Skeletal muscle tissue (tissue), 4 donors: ENCODE measurements at regions not wholly inside any gene's neighbourhood (a gene's known extent, or its start where the extent isn't known, plus 50 kb on each side); places are given as distances from the start of the nearest gene placed in this dataset. TPM values are rescaled to one million over a fixed set of nuclear protein-coding genes. Genes with fewer than 3 reads are reported as not detected.
A peak's percentile ranks its signal among the peaks of the same experiment; 100 is the strongest.
"Not testable (repeated sequence)": the region's sequence is repeated elsewhere in the genome, so short reads cannot be mapped to it uniquely, and the experiment has no call there.

Source experiments
- H3K27ac ChIP-seq: one replicate; pipeline ENCODE4 v1.7.0; 2013; ENCODE audit warnings: mild to moderate bottlenecking, low read depth, low read length, inconsistent platforms
- H3K27me3 ChIP-seq, 3 donors: one replicate each; pipeline ENCODE4 v1.7.0; 2013; ENCODE audit warnings: low read length in 3 of 3; ENCODE audit not compliant: control insufficient read depth in 3 of 3, insufficient read depth in 3 of 3
- H3K36me3 ChIP-seq, 3 donors: one replicate each; pipeline ENCODE4 v1.7.0; 2013; ENCODE audit warnings: low read length in 3 of 3; ENCODE audit not compliant: control insufficient read depth in 3 of 3, insufficient read depth in 3 of 3
- H3K4me1 ChIP-seq, 3 donors: one replicate each; pipeline ENCODE4 v1.7.0; 2013; ENCODE audit warnings: low read length in 3 of 3, mild to moderate bottlenecking in 3 of 3; ENCODE audit not compliant: control insufficient read depth in 3 of 3, insufficient read depth in 3 of 3
- H3K4me3 ChIP-seq, 3 donors: one replicate each; pipeline ENCODE4 v1.7.0; 2013; ENCODE audit warnings: low read length in 3 of 3
- H3K9ac ChIP-seq, 3 donors: one replicate each; pipeline ENCODE4 v1.7.0; 2013; ENCODE audit warnings: low read length in 3 of 3, mild to moderate bottlenecking in 3 of 3, moderate library complexity in 2 of 3, low read depth in 1 of 3
- H3K9me3 ChIP-seq, 3 donors: one replicate each; pipeline ENCODE4 v1.7.0; 2013; ENCODE audit warnings: low read length in 3 of 3; ENCODE audit not compliant: control insufficient read depth in 3 of 3
- small RNA-seq: library from RNA; depleted of rRNA; stranded (forward); fragments of <200 nt; gene quantifications from one replicate; pipeline ENCODE3, GENCODE V24; 2014
- donor health status: Osteomylitis.

DNA sequence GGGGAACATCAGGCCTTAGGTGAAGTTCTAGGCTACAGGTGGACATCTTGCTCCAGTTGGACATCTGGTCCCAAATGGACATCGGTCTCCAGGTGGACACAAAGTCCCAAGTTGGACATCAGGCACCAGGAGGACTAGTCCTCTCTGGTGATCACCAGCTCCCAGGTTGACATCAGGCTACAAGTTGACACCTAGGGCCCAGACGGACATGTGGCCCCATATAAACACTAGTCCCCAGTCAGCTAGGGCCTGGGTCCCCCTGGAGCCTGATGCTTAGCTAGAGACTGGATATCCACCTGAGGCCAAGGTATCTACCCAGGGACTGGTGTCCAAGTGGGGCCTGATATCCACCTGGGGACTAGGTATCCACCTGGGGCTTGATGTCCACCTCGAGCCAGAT is 75.8 kb upstream of the ZNF337 start:
- not testable (repeated sequence) for H3K9ac ChIP-seq, H3K36me3 ChIP-seq, H3K4me3 ChIP-seq, H3K27ac ChIP-seq, H3K9me3 ChIP-seq, H3K27me3 ChIP-seq, H3K4me1 ChIP-seq

DNA sequence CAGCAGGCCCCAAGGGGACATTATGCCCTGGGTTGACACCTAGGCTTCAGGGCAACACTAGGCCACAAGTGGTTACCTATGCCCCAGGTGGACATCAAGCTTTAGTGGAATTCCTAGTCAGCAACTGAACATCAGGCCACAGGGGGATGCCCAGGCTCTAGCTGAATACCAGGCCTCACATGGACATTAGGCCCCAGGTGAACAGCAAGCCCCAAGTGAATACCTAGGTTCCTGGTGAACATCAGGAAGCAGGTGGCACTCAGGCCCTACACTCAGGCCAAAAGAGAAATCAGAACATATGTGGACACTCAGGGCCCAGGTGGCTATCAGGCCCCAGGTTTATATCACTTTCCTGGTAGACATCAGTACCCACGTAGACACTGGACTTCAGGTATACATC is 75.2 kb upstream of the ZNF337 start:
- not testable (repeated sequence) for H3K9me3 ChIP-seq, H3K4me1 ChIP-seq, H3K27ac ChIP-seq, H3K36me3 ChIP-seq, H3K4me3 ChIP-seq, H3K27me3 ChIP-seq, H3K9ac ChIP-seq

DNA sequence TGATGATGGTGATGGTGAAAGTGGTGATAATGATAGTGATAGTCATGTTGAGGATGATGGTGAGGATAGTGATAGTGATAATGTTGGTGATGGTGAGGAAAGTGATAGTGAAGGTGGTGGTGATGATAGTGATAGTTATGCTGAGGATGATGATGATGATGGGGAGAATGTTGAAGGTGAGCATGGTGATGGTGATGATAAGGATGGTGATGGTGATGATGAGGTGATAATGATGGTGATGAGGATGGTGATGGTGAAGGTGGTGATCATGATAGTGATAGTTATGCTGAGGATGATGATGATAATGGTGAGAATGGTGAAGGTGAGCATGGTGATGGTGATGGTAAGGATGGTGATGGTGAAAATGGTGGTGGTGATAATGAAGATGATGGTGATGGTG is 64.9 kb upstream of the ZNF337 start:
- no peaks in the 10 kb centered on the region for H3K27me3 ChIP-seq
- H3K9me3 ChIP-seq, result no peaks in the 10 kb centered on the region
- H3K4me1 ChIP-seq, result no peaks in the 10 kb centered on the region
- H3K36me3 ChIP-seq, result no peaks in the 10 kb centered on the region
- H3K4me3 ChIP-seq, result no peak overlapping the region
- H3K9ac ChIP-seq, result no peak overlapping the region
- no peak overlapping the region for H3K27ac ChIP-seq

DNA sequence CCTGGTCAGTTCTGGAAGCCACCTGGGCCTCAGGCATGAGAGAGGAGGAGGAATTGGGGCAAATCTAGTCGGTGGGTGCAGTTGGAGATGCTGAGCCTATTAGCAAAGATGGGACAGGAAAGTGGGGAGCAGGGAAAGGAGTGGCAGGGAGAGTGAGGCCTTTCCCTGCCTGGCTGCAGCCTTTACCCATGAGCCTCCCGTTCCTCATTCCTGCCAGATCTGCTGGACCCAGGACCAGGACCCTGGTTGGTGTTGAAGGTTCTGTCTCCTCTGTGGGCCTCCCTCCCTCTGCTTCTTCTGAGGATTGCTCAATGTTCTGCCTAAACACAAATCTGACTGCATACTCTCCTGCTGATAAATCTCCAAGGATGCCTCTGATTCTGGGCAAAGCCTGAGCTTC is 64.4 kb upstream of the ZNF337 start:
- not testable (repeated sequence) for H3K36me3 ChIP-seq, H3K9me3 ChIP-seq, H3K9ac ChIP-seq, H3K4me3 ChIP-seq, H3K4me1 ChIP-seq, H3K27ac ChIP-seq, H3K27me3 ChIP-seq

DNA sequence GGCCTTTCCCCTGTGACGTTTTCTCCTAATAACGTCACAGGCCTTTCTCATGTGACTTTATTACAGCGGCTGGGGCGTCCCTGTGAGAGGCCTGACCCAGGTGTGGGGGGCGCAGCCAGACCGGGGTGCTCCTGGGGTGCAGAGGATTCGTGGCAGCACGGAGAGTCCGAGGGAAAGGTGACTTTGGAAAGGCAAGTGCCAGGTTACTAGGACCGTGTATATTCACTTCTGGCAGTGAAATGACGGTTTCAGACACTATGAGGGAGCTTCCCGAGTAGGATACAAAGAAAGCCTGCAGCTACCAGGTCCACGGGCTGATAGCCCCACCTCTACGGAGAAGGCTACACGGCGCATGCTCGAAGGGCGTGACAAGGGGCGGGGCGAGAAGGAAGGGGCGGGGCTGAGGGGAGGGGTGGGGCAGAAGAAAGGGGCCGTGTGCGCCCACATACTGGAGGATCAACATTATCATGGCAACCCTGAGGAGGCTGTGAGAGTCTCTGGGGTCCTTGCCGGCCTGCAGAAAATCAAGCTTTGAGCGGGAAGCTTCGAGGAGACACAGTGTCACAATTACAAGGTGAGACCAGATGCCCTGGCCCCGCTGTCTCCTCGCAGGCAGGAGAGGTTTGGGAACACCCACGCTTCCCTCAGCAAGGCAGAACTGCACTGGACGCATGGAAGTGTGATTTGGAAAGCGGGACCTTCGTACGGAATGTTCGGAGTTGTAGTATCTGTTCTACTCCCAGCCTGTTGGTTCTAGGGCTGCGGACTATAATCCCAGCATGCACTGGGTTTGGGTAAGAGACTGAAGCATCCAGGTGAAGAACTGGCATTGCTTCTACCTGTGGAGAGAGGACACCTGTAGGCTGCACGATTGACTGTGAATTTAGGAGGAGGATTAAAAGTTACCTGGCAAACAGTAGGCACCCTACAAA is 54.4 kb upstream of the ZNF337 start:
- peaks cover 0 to 4% (median 0%) of the 10 kb centered on the region in 3 donors for H3K27me3 ChIP-seq
- peaks cover 0 to 4% (median 0%) of the 10 kb centered on the region in 3 donors for H3K4me1 ChIP-seq
- H3K27ac ChIP-seq, result no peak overlapping the region
- no peaks in the 10 kb centered on the region for H3K36me3 ChIP-seq
- peak overlapping the region; percentile 63 to 72 (median 70) for H3K4me3 ChIP-seq
- H3K9ac ChIP-seq, result peak overlapping the region in 2 of 3 donors; percentile 48 to 54
- no peaks in the 10 kb centered on the region for H3K9me3 ChIP-seq

DNA sequence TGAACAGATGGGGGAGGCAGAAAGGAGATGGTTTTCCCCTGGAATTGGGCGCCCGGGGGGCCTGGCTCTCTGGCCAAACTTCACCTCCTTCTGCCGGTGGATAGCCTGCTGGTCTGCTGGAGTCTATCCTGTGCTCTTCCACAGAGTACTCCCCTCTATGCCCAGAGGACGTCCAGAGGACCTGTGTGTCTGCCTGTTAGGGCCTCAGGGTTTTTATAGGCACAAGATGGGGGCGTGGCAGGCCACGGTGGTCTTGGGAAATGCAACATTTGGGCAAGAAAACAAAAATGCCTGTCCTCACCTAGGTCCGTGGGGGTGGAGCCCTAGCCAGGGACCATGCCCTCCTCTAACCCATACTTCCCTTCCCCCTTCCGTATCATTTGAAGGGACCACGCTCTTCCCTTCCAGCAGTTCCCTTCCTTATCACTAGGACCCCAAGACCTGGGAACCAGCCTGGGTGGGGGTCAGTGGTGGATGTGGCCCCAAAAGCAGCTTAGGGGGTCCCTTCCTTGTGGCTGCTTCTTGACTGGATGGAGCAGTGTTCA is 53.6 kb upstream of the ZNF337 start:
- peaks cover 0 to 4% (median 0%) of the 10 kb centered on the region in 3 donors for H3K27me3 ChIP-seq
- peaks cover 0 to 4% (median 0%) of the 10 kb centered on the region in 3 donors for H3K4me1 ChIP-seq
- H3K9ac ChIP-seq, result peak overlapping the region in 1 of 3 donors; percentile 54
- H3K9me3 ChIP-seq, result no peaks in the 10 kb centered on the region
- peak overlapping the region in 2 of 3 donors; percentile 62 to 70 for H3K4me3 ChIP-seq
- H3K27ac ChIP-seq, result no peak overlapping the region
- H3K36me3 ChIP-seq, result no peaks in the 10 kb centered on the region

DNA sequence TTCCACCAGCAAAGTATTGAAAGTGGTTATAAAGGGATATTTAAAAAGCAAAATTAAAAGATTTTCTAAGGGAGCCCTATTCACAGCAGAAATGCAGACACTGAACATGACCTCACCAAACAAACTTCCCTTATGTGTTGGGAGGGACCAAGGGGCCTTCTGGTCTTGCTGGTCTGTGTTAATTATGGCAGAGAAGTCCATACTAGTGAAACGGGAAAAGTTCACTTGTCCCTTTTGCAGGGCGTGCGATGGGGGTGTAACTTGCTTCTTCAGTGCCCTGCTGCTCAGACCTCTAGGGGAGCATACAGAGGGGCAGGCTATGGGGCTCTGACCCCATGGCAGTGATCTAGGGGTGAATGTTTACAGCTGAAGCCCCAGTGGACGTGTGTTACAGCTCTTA is 53.0 kb upstream of the ZNF337 start:
- peaks cover 0 to 4% (median 0%) of the 10 kb centered on the region in 3 donors for H3K4me1 ChIP-seq
- no peak overlapping the region for H3K27ac ChIP-seq
- H3K36me3 ChIP-seq, result no peaks in the 10 kb centered on the region
- no peak overlapping the region for H3K9ac ChIP-seq
- H3K27me3 ChIP-seq, result peaks cover 0 to 4% (median 0%) of the 10 kb centered on the region in 3 donors
- H3K4me3 ChIP-seq, result no peak overlapping the region
- no peaks in the 10 kb centered on the region for H3K9me3 ChIP-seq

Small RNAs in the stretch of these regions (small RNA-seq; reads per million reads assigned to genes)
- gene CFTRP1, result not detected
